DND-41 (cell line): ENCODE measurements at regions not wholly inside any gene's neighbourhood (a gene's known extent, or its start where the extent isn't known, plus 50 kb on each side); places are given as distances from the start of the nearest gene placed in this dataset.

Experiments used
- ATAC-seq: fragments of 200-7000 bp; cut with Tn5 transposase; 3 replicates; pipeline ENCODE4 v1.9.1; 2021; ENCODE audit warnings: low read depth; ENCODE audit not compliant: insufficient read depth
- DNase-seq: peaks from one replicate; pipeline ENCODE4 v3.0.0-alpha.2; 2020
- H2AFZ ChIP-seq: 2 replicates; pipeline ENCODE4 v1.6.0; 2012; ENCODE audit warnings: low read depth, low read length
- H3K27ac ChIP-seq: 2 replicates; pipeline ENCODE4 v1.5.1; 2012; ENCODE audit warnings: low read length, inconsistent platforms
- H3K27me3 ChIP-seq: fragments of 200-600 bp; sonication (generic); 2 replicates; pipeline ENCODE4 v1.6.0; 2012; ENCODE audit warnings: low read length, mild to moderate bottlenecking, inconsistent platforms; ENCODE audit not compliant: insufficient read depth, poor library complexity
- H3K36me3 ChIP-seq: 2 replicates; pipeline ENCODE4 v1.5.1; 2012; ENCODE audit warnings: low read length, inconsistent platforms; ENCODE audit not compliant: insufficient read depth
- H3K4me1 ChIP-seq: 2 replicates; pipeline ENCODE4 v1.5.1; 2012; ENCODE audit warnings: mild to moderate bottlenecking, low read length; ENCODE audit not compliant: insufficient read depth
- H3K4me2 ChIP-seq: 2 replicates; pipeline ENCODE4 v1.6.0; 2012; ENCODE audit warnings: mild to moderate bottlenecking, moderate library complexity, low read length, inconsistent platforms; ENCODE audit not compliant: insufficient read depth
- H3K4me3 ChIP-seq, 2 experiments: fragments of 200-600 bp in 1 of 2; shearing (Covaris generic) in 1 of 2; 2 replicates each; pipeline ENCODE4 v1.5.1; 2012 to 2016; ENCODE audit warnings: inconsistent platforms in 2 of 2, low read length in 2 of 2, mild to moderate bottlenecking in 2 of 2, low read depth in 1 of 2, moderate library complexity in 1 of 2
- H3K79me2 ChIP-seq: 2 replicates; pipeline ENCODE4 v1.6.0; 2012; ENCODE audit warnings: low read length, inconsistent platforms; ENCODE audit not compliant: insufficient read depth
- H3K9ac ChIP-seq: 2 replicates; pipeline ENCODE4 v1.6.0; 2012; ENCODE audit warnings: low read depth, mild to moderate bottlenecking, inconsistent platforms, low read length, moderate library complexity
- H3K9me3 ChIP-seq: 2 replicates; pipeline ENCODE4 v1.5.1; 2012; ENCODE audit warnings: low read length, moderate library complexity, mild to moderate bottlenecking, inconsistent platforms; ENCODE audit not compliant: insufficient read depth, severe bottlenecking
- H4K20me1 ChIP-seq: 2 replicates; pipeline ENCODE4 v1.6.0; 2012; ENCODE audit warnings: low read length; ENCODE audit not compliant: insufficient read depth
- EZH2 ChIP-seq: IDR thresholded peaks from 3 replicates; pipeline ENCODE4 v1.6.1; 2012; ENCODE audit warnings: borderline replicate concordance, low read depth, mild to moderate bottlenecking, moderate library complexity, low read length, inconsistent platforms; ENCODE audit not compliant: severe bottlenecking
- TF ChIP-seq, protein P1 (sequence below): IDR thresholded peaks from 2 replicates; pipeline ENCODE4 v1.5.1; 2012; ENCODE audit warnings: borderline replicate concordance, low read length, moderate library complexity, mild to moderate bottlenecking; ENCODE audit not compliant: poor library complexity, severe bottlenecking; ENCODE audit errors: extremely low read depth

GRCh38 chr2:151177756-151178155 lies 83.9 kb downstream of the RBM43 start:
- Histone ChIP-seq H3K79me2 (no peaks in the 10 kb centered on the region), H3K27ac (no peak overlapping the region), H3K9me3 (no peaks in the 10 kb centered on the region), H3K27me3 (no peaks in the 10 kb centered on the region), H2AFZ (no peak overlapping the region), H3K4me1 (no peaks in the 10 kb centered on the region), H3K9ac (no peak overlapping the region), H3K36me3 (no peaks in the 10 kb centered on the region), H3K4me3 (no peak overlapping the region), H3K4me2 (no peak overlapping the region), H4K20me1 (no peaks in the 10 kb centered on the region)
- ATAC-seq: no peak
- TF ChIP-seq, protein P1, sequence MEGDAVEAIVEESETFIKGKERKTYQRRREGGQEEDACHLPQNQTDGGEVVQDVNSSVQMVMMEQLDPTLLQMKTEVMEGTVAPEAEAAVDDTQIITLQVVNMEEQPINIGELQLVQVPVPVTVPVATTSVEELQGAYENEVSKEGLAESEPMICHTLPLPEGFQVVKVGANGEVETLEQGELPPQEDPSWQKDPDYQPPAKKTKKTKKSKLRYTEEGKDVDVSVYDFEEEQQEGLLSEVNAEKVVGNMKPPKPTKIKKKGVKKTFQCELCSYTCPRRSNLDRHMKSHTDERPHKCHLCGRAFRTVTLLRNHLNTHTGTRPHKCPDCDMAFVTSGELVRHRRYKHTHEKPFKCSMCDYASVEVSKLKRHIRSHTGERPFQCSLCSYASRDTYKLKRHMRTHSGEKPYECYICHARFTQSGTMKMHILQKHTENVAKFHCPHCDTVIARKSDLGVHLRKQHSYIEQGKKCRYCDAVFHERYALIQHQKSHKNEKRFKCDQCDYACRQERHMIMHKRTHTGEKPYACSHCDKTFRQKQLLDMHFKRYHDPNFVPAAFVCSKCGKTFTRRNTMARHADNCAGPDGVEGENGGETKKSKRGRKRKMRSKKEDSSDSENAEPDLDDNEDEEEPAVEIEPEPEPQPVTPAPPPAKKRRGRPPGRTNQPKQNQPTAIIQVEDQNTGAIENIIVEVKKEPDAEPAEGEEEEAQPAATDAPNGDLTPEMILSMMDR: no peak
- TF ChIP-seq EZH2: no peak
- DNase-seq: no peak

DNA sequence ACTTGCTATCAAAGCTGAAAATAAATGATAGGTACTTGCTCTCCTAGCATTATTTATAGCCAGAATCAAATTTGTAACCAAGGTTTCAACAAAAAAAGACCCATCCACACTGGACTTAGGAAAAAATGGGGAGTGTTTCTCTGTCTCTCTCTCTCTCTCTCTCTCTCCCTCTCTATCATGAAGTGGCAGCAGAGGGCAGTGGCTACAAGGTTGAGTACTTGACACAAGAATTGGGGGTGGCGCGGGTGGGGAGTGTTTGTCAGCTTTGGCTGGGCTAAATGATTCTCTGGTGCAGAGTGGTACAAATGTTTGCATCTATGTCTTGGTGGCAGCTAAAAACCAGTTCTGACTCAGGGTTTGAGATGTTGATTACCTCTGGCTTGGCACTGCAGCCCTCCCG lies 85.0 kb downstream of the RBM43 start:
- H3K4me2 ChIP-seq: no peak overlapping the region
- H3K4me1 ChIP-seq: no peaks in the 10 kb centered on the region
- H4K20me1 ChIP-seq: no peaks in the 10 kb centered on the region
- no peaks in the 10 kb centered on the region for H3K36me3 ChIP-seq
- DNase-seq (no peak), ATAC-seq (no peak)
- no peaks in the 10 kb centered on the region for H3K9me3 ChIP-seq
- H3K27me3 ChIP-seq: no peaks in the 10 kb centered on the region
- H3K9ac ChIP-seq: no peak overlapping the region
- H3K4me3 ChIP-seq: no peak overlapping the region
- no peak overlapping the region for H3K27ac ChIP-seq
- TF ChIP-seq EZH2: no peak
- TF ChIP-seq, protein P1: no peak
- H3K79me2 ChIP-seq: no peaks in the 10 kb centered on the region
- H2AFZ ChIP-seq: no peak overlapping the region

DNA sequence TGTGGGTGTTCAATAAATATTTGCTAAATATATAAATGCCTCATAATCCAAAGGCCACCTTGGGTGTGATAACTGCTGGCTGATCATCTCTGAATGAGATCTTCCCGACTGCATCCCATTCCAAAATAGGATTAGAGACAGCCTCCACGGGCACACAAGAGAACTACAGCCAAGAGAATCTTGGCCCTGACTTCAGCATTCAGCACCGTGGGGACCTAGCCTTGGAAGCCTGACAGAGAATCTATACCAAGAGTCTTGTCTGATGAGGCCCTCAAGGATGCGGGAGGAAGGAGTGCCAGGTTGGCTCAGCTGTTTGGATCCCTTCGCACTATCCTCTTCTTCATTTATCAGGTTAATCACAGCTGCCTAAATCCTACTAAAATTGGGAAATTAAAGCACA lies 85.8 kb downstream of the RBM43 start:
- ATAC-seq: no peak
- Histone ChIP-seq H4K20me1 (no peaks in the 10 kb centered on the region), H3K27ac (no peak overlapping the region), H3K4me2 (no peak overlapping the region), H3K9me3 (no peaks in the 10 kb centered on the region), H3K79me2 (no peaks in the 10 kb centered on the region), H3K27me3 (no peaks in the 10 kb centered on the region), H3K9ac (no peak overlapping the region), H3K36me3 (no peaks in the 10 kb centered on the region), H2AFZ (no peak overlapping the region), H3K4me3 (no peak overlapping the region), H3K4me1 (no peaks in the 10 kb centered on the region)
- no peak for DNase-seq
- TF ChIP-seq, protein P1: no peak
- no peak for TF ChIP-seq EZH2

DNA sequence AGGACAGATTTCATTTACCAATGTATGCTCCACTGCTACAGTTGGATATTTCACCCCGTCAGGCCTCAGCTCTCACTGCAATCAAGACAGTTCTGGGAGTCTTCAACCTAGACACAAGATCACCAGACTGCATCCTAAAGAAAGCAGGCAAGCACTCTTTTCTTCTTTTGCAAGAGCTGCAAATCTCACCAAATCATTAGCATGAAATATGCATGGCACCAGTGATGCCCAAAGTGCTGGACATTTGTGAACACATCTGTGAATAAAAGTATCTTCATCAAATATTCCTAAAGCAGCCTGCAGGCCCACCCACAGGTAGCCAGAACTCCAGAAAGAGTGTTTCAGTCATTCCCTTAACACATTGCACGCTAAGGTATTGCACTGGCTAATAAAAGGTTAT lies 87.5 kb downstream of the RBM43 start:
- Histone ChIP-seq H3K36me3 (no peaks in the 10 kb centered on the region), H3K4me1 (no peaks in the 10 kb centered on the region), H2AFZ (no peak overlapping the region), H4K20me1 (no peaks in the 10 kb centered on the region), H3K4me3 (no peak overlapping the region), H3K9ac (no peak overlapping the region), H3K4me2 (no peak overlapping the region), H3K9me3 (no peaks in the 10 kb centered on the region), H3K79me2 (no peaks in the 10 kb centered on the region), H3K27ac (no peak overlapping the region), H3K27me3 (no peaks in the 10 kb centered on the region)
- DNase-seq: no peak
- ATAC-seq: no peak
- TF ChIP-seq, protein P1: no peak
- TF ChIP-seq EZH2: no peak
